HL-60 (cell line): ENCODE measurements at regions not wholly inside any gene's neighbourhood (a gene's known extent, or its start where the extent isn't known, plus 50 kb on each side); places are given as distances from the start of the nearest gene placed in this dataset.

ENCODE experiments used
- DNase-seq, 2 experiments: peaks; one replicate each; pipeline ENCODE4 v3.0.0-alpha.2; 2010 to 2020; ENCODE audit warnings: low read depth in 1 of 2, low spot score in 1 of 2
- H3K27ac ChIP-seq: fragments of 250-450 bp; sonication (Bioruptor Pico); replicated peaks from 2 replicates; pipeline ENCODE4 v1.5.1; 2020; ENCODE audit warnings: mild to moderate bottlenecking, moderate library complexity
- H3K27me3 ChIP-seq: fragments of 250-450 bp; sonication (Bioruptor Pico); 2 replicates; pipeline ENCODE4 v1.5.1; 2021; ENCODE audit warnings: mild to moderate bottlenecking, moderate library complexity; ENCODE audit not compliant: insufficient read depth, poor library complexity, severe bottlenecking
- H3K4me3 ChIP-seq: replicated peaks from 2 replicates; pipeline ENCODE4 v1.5.1; 2011; ENCODE audit warnings: mild to moderate bottlenecking, control low read depth, low read length; ENCODE audit not compliant: insufficient read depth
- GABPA ChIP-seq: IDR thresholded peaks from 2 replicates; pipeline ENCODE4 v1.6.1; 2012; ENCODE audit warnings: low read depth
- POLR2AphosphoS5 ChIP-seq: IDR thresholded peaks from 2 replicates; pipeline ENCODE4 v1.6.1; 2012; ENCODE audit warnings: low read depth
- SPI1 ChIP-seq: IDR thresholded peaks from 2 replicates; pipeline ENCODE4 v1.6.1; 2012; ENCODE audit warnings: low read depth, mild to moderate bottlenecking, borderline replicate concordance
- TF ChIP-seq, protein P1 (sequence below): IDR thresholded peaks from 2 replicates; pipeline ENCODE4 v1.6.1; 2012; ENCODE audit warnings: low read depth; ENCODE audit not compliant: insufficient replicate concordance
- TF ChIP-seq, protein P2 (sequence below): IDR thresholded peaks from one replicate; pipeline ENCODE4 v1.5.1; 2011; ENCODE audit warnings: low read length, control low read depth, inconsistent platforms; ENCODE audit not compliant: insufficient read depth

DNA sequence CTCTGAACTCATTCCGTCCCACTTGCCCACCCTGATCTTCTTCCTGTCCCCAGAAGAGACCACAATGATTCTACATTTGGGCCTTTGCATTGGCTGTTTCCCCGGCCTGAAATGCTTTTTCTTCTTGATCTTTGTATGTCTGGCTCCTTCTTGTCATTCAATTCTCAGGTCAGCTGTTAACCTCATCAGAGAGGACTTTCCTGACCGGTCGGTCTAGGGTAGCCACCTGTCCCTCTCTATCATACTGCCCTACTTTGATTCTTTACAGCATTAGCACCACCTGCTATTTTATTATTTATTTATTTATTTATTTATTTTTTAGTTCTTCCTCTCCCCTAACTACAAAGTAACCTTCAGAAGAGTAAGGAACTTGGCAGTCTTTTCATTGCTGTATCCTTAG, 84.3 kb downstream of the DYRK2 start:
- Histone ChIP-seq H3K27me3 (peaks cover 2% of the 10 kb centered on the region), H3K27ac (no peak overlapping the region), H3K4me3 (no peak overlapping the region)
- TF ChIP-seq, protein P1, sequence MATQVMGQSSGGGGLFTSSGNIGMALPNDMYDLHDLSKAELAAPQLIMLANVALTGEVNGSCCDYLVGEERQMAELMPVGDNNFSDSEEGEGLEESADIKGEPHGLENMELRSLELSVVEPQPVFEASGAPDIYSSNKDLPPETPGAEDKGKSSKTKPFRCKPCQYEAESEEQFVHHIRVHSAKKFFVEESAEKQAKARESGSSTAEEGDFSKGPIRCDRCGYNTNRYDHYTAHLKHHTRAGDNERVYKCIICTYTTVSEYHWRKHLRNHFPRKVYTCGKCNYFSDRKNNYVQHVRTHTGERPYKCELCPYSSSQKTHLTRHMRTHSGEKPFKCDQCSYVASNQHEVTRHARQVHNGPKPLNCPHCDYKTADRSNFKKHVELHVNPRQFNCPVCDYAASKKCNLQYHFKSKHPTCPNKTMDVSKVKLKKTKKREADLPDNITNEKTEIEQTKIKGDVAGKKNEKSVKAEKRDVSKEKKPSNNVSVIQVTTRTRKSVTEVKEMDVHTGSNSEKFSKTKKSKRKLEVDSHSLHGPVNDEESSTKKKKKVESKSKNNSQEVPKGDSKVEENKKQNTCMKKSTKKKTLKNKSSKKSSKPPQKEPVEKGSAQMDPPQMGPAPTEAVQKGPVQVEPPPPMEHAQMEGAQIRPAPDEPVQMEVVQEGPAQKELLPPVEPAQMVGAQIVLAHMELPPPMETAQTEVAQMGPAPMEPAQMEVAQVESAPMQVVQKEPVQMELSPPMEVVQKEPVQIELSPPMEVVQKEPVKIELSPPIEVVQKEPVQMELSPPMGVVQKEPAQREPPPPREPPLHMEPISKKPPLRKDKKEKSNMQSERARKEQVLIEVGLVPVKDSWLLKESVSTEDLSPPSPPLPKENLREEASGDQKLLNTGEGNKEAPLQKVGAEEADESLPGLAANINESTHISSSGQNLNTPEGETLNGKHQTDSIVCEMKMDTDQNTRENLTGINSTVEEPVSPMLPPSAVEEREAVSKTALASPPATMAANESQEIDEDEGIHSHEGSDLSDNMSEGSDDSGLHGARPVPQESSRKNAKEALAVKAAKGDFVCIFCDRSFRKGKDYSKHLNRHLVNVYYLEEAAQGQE = no peak
- TF ChIP-seq, protein P2, sequence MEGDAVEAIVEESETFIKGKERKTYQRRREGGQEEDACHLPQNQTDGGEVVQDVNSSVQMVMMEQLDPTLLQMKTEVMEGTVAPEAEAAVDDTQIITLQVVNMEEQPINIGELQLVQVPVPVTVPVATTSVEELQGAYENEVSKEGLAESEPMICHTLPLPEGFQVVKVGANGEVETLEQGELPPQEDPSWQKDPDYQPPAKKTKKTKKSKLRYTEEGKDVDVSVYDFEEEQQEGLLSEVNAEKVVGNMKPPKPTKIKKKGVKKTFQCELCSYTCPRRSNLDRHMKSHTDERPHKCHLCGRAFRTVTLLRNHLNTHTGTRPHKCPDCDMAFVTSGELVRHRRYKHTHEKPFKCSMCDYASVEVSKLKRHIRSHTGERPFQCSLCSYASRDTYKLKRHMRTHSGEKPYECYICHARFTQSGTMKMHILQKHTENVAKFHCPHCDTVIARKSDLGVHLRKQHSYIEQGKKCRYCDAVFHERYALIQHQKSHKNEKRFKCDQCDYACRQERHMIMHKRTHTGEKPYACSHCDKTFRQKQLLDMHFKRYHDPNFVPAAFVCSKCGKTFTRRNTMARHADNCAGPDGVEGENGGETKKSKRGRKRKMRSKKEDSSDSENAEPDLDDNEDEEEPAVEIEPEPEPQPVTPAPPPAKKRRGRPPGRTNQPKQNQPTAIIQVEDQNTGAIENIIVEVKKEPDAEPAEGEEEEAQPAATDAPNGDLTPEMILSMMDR = no peak
- TF ChIP-seq GABPA = no peak
- TF ChIP-seq SPI1 = no peak
- TF ChIP-seq POLR2AphosphoS5 = no peak
- DNase-seq = no peak

DNA sequence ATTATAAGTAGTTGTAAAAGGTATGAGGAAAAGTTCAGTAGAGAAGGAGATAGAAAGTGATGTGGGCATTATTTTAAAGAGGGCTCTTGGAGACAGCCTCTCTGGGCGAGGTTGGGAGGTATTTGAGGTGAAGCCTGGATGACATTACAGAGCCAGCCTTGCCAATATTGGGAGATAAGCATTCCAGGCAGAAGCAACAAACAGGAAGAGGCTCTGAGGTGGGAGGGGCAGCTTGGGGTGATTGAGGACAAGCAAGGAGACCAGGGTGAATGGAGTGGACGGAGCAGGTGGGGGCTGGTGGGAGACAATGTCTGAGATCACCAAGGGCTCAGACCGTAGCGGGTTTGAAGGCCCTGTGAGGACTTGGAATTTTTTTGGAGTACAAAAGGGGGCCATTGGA, 87.3 kb downstream of the DYRK2 start:
- no peak for DNase-seq
- TF ChIP-seq, protein P1 = no peak
- no peak for TF ChIP-seq SPI1
- TF ChIP-seq, protein P2 = no peak
- TF ChIP-seq GABPA = no peak
- TF ChIP-seq POLR2AphosphoS5 = no peak
- no peak overlapping the region for H3K4me3 ChIP-seq
- no peak overlapping the region for H3K27ac ChIP-seq
- H3K27me3 ChIP-seq = peaks cover 2% of the 10 kb centered on the region

DNA sequence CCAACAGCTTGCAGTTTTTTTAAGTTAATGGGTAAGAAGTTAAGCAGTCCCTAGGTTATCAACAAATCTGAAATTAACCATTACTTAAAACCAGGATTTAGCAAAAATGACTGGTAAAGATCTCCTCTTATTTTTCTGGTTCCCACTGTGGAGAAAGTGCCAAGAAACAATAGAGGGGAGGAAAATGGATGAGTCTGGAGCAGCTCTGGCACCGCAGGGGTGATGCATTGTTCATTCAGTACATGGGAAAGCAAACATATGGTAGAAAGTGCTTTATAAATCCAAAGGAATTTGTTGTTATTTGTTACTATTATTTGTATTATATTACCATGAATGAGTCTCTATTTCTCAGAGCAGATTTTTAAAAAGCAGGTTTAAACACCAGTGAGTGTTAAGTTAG, 92.2 kb downstream of the DYRK2 start:
- Histone ChIP-seq H3K27ac (no peak overlapping the region), H3K4me3 (no peak overlapping the region), H3K27me3 (no peaks in the 10 kb centered on the region)
- TF ChIP-seq POLR2AphosphoS5 = no peak
- TF ChIP-seq, protein P1 = no peak
- TF ChIP-seq GABPA = no peak
- TF ChIP-seq, protein P2 = no peak
- no peak for TF ChIP-seq SPI1
- DNase-seq = no peak
